HCT116 (cell line): ENCODE measurements at regions not wholly inside any gene's neighbourhood (a gene's known extent, or its start where the extent isn't known, plus 50 kb on each side); places are given as distances from the start of the nearest gene placed in this dataset.

Experiments used
- ATAC-seq: fragments of 200-7000 bp; cut with Tn5 transposase; 2 replicates; pipeline ENCODE4 v1.9.1; 2020; ENCODE audit warnings: mild to moderate bottlenecking, moderate library complexity
- BruUV-seq: library from RNA; stranded (reverse); fragments of 400-500 nt; replicated peaks from 2 replicates; lab custom pipeline; 2021; lab: Mats Ljungman, UMichigan
- CTCF ChIA-PET: fragments of 300-600 bp; sonication (Branson Sonifier 250); formaldehyde crosslinking; loops from one replicate; lab custom pipeline; 2021; ENCODE audit warnings: antibody characterized with exemption; lab: Charles Lee
- POLR2A ChIA-PET: fragments of 300-600, 350-600 bp; sonication (Branson Sonifier 250); formaldehyde crosslinking; loops from one replicate; lab custom pipeline; 2021; ENCODE audit warnings: antibody characterized with exemption; lab: Charles Lee
- RAD21 ChIA-PET, 2 experiments: fragments of 300-600 bp; sonication (Branson Sonifier 250); formaldehyde crosslinking; loops; one replicate each; lab custom pipeline; 2023; ENCODE audit warnings: low total read pairs in 2 of 2; ENCODE audit not compliant: uncharacterized antibody in 2 of 2, unreplicated experiment in 2 of 2, low non-redundant PET in 1 of 2; lab: Charles Lee
- DNase-seq: peaks from one replicate; pipeline ENCODE4 v3.0.0-alpha.2; 2010; ENCODE audit warnings: low read depth, low spot score
- H2AFZ ChIP-seq: fragments of 200-600 bp; shearing (Covaris generic), sonication (generic); 2 replicates; pipeline ENCODE4 v1.6.1; 2017; ENCODE audit warnings: low read depth, mixed run types, mixed read lengths, antibody characterized with exemption, low read length; ENCODE audit not compliant: poor library complexity, severe bottlenecking
- H3K27ac ChIP-seq: 2 replicates; pipeline ENCODE4 v1.5.1; 2012; ENCODE audit warnings: low read depth, low read length
- H3K27me3 ChIP-seq: fragments of 200-600 bp; sonication (generic); 2 replicates; pipeline ENCODE4 v1.6.1; 2016; ENCODE audit warnings: mixed run types, low read length, mixed read lengths; ENCODE audit not compliant: insufficient read depth
- H3K36me3 ChIP-seq, 2 experiments: fragments of 200-500 bp in 1 of 2; fragments of 200-600 bp in 1 of 2; sonication (Bioruptor generic) in 1 of 2; sonication (generic) in 1 of 2; 2 replicates each; pipeline versions ENCODE4 v1.5.1 to v1.6.1; 2014 to 2016; ENCODE audit warnings: low read length in 2 of 2, inconsistent platforms in 1 of 2, mixed read lengths in 1 of 2, mixed run types in 1 of 2; ENCODE audit not compliant: insufficient read depth in 2 of 2, control insufficient read depth in 1 of 2
- H3K4me1 ChIP-seq, 2 experiments: fragments of 200-600 bp in 1 of 2; sonication (generic) in 1 of 2; 2 replicates each; pipeline versions ENCODE4 v1.5.1 to v1.6.1; 2012 to 2017; ENCODE audit warnings: low read length in 2 of 2, inconsistent platforms in 1 of 2, mild to moderate bottlenecking in 1 of 2, mixed read lengths in 1 of 2, mixed run types in 1 of 2, moderate library complexity in 1 of 2; ENCODE audit not compliant: insufficient read depth in 2 of 2, control insufficient read depth in 1 of 2
- H3K4me2 ChIP-seq: fragments of 200-600 bp; sonication (generic); 2 replicates; pipeline ENCODE4 v1.6.1; 2017; ENCODE audit warnings: mixed run types, low read length, mixed read lengths
- H3K4me3 ChIP-seq, 2 experiments: fragments of 200-600 bp in 1 of 2; sonication (generic) in 1 of 2; replicated peaks in 1 of 2; 2 replicates each; pipeline ENCODE4 v1.5.1; 2011 to 2016; ENCODE audit warnings: low read length in 2 of 2, control low read depth in 1 of 2, low read depth in 1 of 2, mild to moderate bottlenecking in 1 of 2, mixed read lengths in 1 of 2, mixed run types in 1 of 2
- H3K79me2 ChIP-seq: fragments of 200-600 bp; sonication (generic); 2 replicates; pipeline ENCODE4 v1.6.1; 2017; ENCODE audit warnings: mild to moderate bottlenecking, mixed run types, low read length, moderate library complexity, mixed read lengths; ENCODE audit not compliant: insufficient read depth
- H3K9ac ChIP-seq: fragments of 200-600 bp; sonication (generic); 2 replicates; pipeline ENCODE4 v1.6.1; 2016; ENCODE audit warnings: low read length, mixed read lengths
- H3K9me2 ChIP-seq: fragments of 200-600 bp; sonication (generic), shearing (Covaris generic); 2 replicates; pipeline ENCODE4 v1.6.1; 2017; ENCODE audit warnings: mixed run types, mild to moderate bottlenecking, moderate library complexity; ENCODE audit not compliant: insufficient read depth
- H3K9me3 ChIP-seq, 2 experiments: fragments of 200-500 bp in 1 of 2; fragments of 200-600 bp in 1 of 2; sonication (Bioruptor generic) in 1 of 2; sonication (generic) in 1 of 2; 2 replicates each; pipeline ENCODE4 v1.6.1; 2014 to 2017; ENCODE audit warnings: low read length in 2 of 2, mixed read lengths in 2 of 2, inconsistent platforms in 1 of 2, low read depth in 1 of 2, mild to moderate bottlenecking in 1 of 2, mixed run types in 1 of 2, moderate library complexity in 1 of 2; ENCODE audit not compliant: control insufficient read depth in 1 of 2, insufficient read depth in 1 of 2
- H4K20me1 ChIP-seq: fragments of 200-600 bp; sonication (generic), shearing (Covaris generic); 2 replicates; pipeline ENCODE4 v1.6.1; 2017; ENCODE audit warnings: mixed run types, mild to moderate bottlenecking, moderate library complexity; ENCODE audit not compliant: insufficient read depth
- CBX3 ChIP-seq: IDR thresholded peaks from 2 replicates; pipeline ENCODE4 v1.6.1; 2012; ENCODE audit warnings: low read depth
- EGR1 ChIP-seq: IDR thresholded peaks from 2 replicates; pipeline ENCODE4 v1.6.1; 2012; ENCODE audit warnings: low read depth
- ELF1 ChIP-seq: IDR thresholded peaks from 2 replicates; pipeline ENCODE4 v1.6.1; 2012; ENCODE audit warnings: low read depth, borderline replicate concordance
- EZH2phosphoT487 ChIP-seq: fragments of 200-600 bp; IDR thresholded peaks from 2 replicates; pipeline ENCODE4 v1.6.1; 2018; ENCODE audit warnings: antibody characterized with exemption, borderline replicate concordance
- FOSL1 ChIP-seq: IDR thresholded peaks from 2 replicates; pipeline ENCODE4 v1.6.1; 2012; ENCODE audit warnings: low read depth
- JUND ChIP-seq: IDR thresholded peaks from 2 replicates; pipeline ENCODE4 v1.6.1; 2012
- POLR2A ChIP-seq: IDR thresholded peaks from 2 replicates; pipeline ENCODE4 v1.7.0; 2011; ENCODE audit warnings: borderline replicate concordance; ENCODE audit not compliant: insufficient read depth, insufficient read length; ENCODE audit errors: extremely low read depth
- RAD21 ChIP-seq: IDR thresholded peaks from 2 replicates; pipeline ENCODE4 v1.6.1; 2012; ENCODE audit warnings: low read depth, mild to moderate bottlenecking
- SIN3A ChIP-seq: IDR thresholded peaks from 2 replicates; pipeline ENCODE4 v1.6.1; 2012; ENCODE audit warnings: low read depth
- SP1 ChIP-seq: IDR thresholded peaks from 2 replicates; pipeline ENCODE4 v1.6.1; 2012; ENCODE audit warnings: low read depth
- YY1 ChIP-seq: IDR thresholded peaks from 2 replicates; pipeline ENCODE4 v1.6.1; 2011; ENCODE audit warnings: low read length, low read depth, moderate library complexity, mild to moderate bottlenecking; ENCODE audit not compliant: insufficient replicate concordance; ENCODE audit errors: extremely low read depth
- ZFX ChIP-seq: fragments of 450-650 bp; IDR thresholded peaks from 2 replicates; pipeline ENCODE4 v1.6.1; 2017
- ZNF274 ChIP-seq: fragments of 200-500 bp; sonication (Bioruptor generic); IDR thresholded peaks from 2 replicates; pipeline ENCODE4 v1.6.1; 2014; ENCODE audit warnings: mild to moderate bottlenecking, low read depth, low read length, inconsistent platforms
- intact Hi-C: fragments of 100-400 bp; cut with micrococcal nuclease; formaldehyde crosslinking; loops from 2 replicates; pipeline ENCODE4 v1.10.0; 2022
- TF ChIP-seq, protein P1 (sequence below): IDR thresholded peaks from 2 replicates; pipeline ENCODE4 v1.6.1; 2012; ENCODE audit warnings: low read depth
- TF ChIP-seq, protein P2 (sequence below): IDR thresholded peaks from 2 replicates; pipeline ENCODE4 v1.6.1; 2012

DNA sequence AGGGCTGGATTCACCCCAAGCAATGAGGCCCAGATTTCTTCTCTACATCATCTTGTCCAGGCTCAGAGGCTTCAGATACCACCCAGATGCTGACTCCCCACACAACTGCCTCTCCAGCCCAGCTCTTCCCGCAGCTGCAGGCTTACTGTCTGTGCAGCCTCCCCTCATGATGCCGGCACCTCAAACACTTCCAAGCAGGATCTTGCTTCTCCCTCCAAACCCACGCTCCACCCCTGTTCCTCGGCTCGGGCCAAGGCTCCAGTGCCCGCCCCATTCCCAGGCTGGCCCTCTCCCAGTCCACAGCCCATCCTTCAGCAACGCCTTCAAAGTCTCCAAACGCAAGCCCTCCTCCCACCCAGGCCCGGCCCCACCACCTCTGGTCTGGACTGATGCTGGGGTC, 159.2 kb upstream of the LINGO1 start:
- no peaks in the 10 kb centered on the region for H3K27me3 ChIP-seq
- no peak for DNase-seq
- TF ChIP-seq EGR1 (no peak), ELF1 (no peak), JUND (no peak), FOSL1 (no peak), SP1 (no peak), YY1 (no peak), POLR2A (no peak), CBX3 (no peak), RAD21 (no peak), SIN3A (no peak), ZFX (no peak), ZNF274 (no peak), EZH2phosphoT487 (no peak)
- TF ChIP-seq, protein P1, sequence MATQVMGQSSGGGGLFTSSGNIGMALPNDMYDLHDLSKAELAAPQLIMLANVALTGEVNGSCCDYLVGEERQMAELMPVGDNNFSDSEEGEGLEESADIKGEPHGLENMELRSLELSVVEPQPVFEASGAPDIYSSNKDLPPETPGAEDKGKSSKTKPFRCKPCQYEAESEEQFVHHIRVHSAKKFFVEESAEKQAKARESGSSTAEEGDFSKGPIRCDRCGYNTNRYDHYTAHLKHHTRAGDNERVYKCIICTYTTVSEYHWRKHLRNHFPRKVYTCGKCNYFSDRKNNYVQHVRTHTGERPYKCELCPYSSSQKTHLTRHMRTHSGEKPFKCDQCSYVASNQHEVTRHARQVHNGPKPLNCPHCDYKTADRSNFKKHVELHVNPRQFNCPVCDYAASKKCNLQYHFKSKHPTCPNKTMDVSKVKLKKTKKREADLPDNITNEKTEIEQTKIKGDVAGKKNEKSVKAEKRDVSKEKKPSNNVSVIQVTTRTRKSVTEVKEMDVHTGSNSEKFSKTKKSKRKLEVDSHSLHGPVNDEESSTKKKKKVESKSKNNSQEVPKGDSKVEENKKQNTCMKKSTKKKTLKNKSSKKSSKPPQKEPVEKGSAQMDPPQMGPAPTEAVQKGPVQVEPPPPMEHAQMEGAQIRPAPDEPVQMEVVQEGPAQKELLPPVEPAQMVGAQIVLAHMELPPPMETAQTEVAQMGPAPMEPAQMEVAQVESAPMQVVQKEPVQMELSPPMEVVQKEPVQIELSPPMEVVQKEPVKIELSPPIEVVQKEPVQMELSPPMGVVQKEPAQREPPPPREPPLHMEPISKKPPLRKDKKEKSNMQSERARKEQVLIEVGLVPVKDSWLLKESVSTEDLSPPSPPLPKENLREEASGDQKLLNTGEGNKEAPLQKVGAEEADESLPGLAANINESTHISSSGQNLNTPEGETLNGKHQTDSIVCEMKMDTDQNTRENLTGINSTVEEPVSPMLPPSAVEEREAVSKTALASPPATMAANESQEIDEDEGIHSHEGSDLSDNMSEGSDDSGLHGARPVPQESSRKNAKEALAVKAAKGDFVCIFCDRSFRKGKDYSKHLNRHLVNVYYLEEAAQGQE = no peak
- TF ChIP-seq, protein P2, sequence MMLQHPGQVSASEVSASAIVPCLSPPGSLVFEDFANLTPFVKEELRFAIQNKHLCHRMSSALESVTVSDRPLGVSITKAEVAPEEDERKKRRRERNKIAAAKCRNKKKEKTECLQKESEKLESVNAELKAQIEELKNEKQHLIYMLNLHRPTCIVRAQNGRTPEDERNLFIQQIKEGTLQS = no peak
- ChIA-PET RAD21 (no interaction called here), CTCF (no interaction called here), POLR2A (no interaction called here)
- no peaks in the 10 kb centered on the region for H3K9me2 ChIP-seq
- H4K20me1 ChIP-seq = no peaks in the 10 kb centered on the region
- no TSS peak for BruUV-seq
- no peak overlapping the region for H3K4me3 ChIP-seq
- intact Hi-C loops = no loop called here
- H3K9me3 ChIP-seq = no peaks in the 10 kb centered on the region
- H2AFZ ChIP-seq = no peak overlapping the region
- no peaks in the 10 kb centered on the region for H3K36me3 ChIP-seq
- no peak overlapping the region for H3K9ac ChIP-seq
- H3K4me2 ChIP-seq = no peak overlapping the region
- ATAC-seq = no peak
- H3K79me2 ChIP-seq = no peaks in the 10 kb centered on the region
- no peak overlapping the region for H3K27ac ChIP-seq
- H3K4me1 ChIP-seq = no peaks in the 10 kb centered on the region
